ENCODE measurements at regions not wholly inside any gene's neighbourhood (a gene's known extent, or its start where the extent isn't known, plus 50 kb on each side); places are given as distances from the start of the nearest gene placed in this dataset.
"Not testable (repeated sequence)": the region's sequence is repeated elsewhere in the genome, so short reads cannot be mapped to it uniquely, and the experiment has no call there.

GRCh38 chr2:2582998-2583545 is 252.0 kb upstream of the MYT1L start:
- no peak for TF ChIP-seq CTCF (IDR thresholded peaks at IDR 0.05; ENCODE audit: insufficient read depth, low read length)
- no peak overlapping the region for H3K4me3 ChIP-seq (ENCODE audit: low read depth, low read length)
- no peak for DNase-seq (ENCODE audit: low read depth)

- no peak overlapping the region for H3K4me3 ChIP-seq (ENCODE audit: low read depth, low read length)
- TF ChIP-seq CTCF (IDR thresholded peaks at IDR 0.05; ENCODE audit: insufficient read depth, low read length): no peak
- no peak for DNase-seq (ENCODE audit: low read depth)
These were observed 250.5 kb upstream of the MYT1L start for GRCh38 chr2:2581331-2582159.

GRCh38 chr2:2580841-2581240 is 249.8 kb upstream of the MYT1L start:
- not testable (repeated sequence) for DNase-seq (ENCODE audit: low read depth)

GRCh38 chr2:2580341-2580740 is 249.3 kb upstream of the MYT1L start:
- TF ChIP-seq CTCF (IDR thresholded peaks at IDR 0.05; ENCODE audit: insufficient read depth, low read length): no peak
- no peak for DNase-seq (ENCODE audit: low read depth)

More at GRCh38 chr2:2580841-2581240, 249.8 kb upstream of the MYT1L start:
- not testable (repeated sequence) for H3K4me3 ChIP-seq (ENCODE audit: low read depth, low read length)

DNA sequence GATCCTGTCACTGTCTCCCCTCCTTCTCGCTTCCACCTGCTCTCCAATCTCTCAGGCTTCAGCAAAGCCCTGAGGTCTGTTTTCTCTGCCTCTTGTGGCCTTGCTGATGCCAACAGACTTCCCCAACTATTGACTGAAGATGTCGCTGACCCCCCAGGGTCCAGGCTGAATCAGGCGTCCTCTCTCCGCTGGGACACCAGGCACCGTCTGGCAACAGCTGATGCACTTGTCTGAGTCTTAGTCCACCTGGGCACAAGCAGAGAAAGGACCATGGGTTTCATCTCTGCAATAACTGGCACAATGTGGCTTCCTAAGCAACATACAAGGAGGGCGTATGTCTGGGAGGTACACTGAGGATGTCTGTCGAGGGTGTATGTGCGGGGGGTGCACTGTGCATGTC is 248.7 kb upstream of the MYT1L start:
- DNase-seq (ENCODE audit: low read depth): no peak
- no peak for TF ChIP-seq CTCF (IDR thresholded peaks at IDR 0.05; ENCODE audit: insufficient read depth, low read length)
- no peak overlapping the region for H3K4me3 ChIP-seq (ENCODE audit: low read depth, low read length)

More at GRCh38 chr2:2580341-2580740, 249.3 kb upstream of the MYT1L start:
- no peak overlapping the region for H3K4me3 ChIP-seq (ENCODE audit: low read depth, low read length)

GRCh38 chr2:2577407-2577831 is 246.3 kb upstream of the MYT1L start:
- no peak for TF ChIP-seq CTCF (IDR thresholded peaks at IDR 0.05; ENCODE audit: insufficient read depth, low read length)
- DNase-seq (ENCODE audit: low read depth): no peak

GRCh38 chr2:2575870-2576386 is 244.9 kb upstream of the MYT1L start:
- H3K4me3 ChIP-seq (ENCODE audit: low read depth, low read length): no peak overlapping the region
- TF ChIP-seq CTCF (IDR thresholded peaks at IDR 0.05; ENCODE audit: insufficient read depth, low read length): no peak
- DNase-seq (ENCODE audit: low read depth): no peak

More at GRCh38 chr2:2577407-2577831, 246.3 kb upstream of the MYT1L start:
- H3K4me3 ChIP-seq (ENCODE audit: low read depth, low read length): no peak overlapping the region

All from fibroblast of the aortic adventitia (primary cell).